Umbilical cord (tissue), 1 donor: ENCODE measurements at regions not wholly inside any gene's neighbourhood (a gene's known extent, or its start where the extent isn't known, plus 50 kb on each side); places are given as distances from the start of the nearest gene placed in this dataset.
A peak's percentile ranks its signal among the peaks of the same experiment; 100 is the strongest.
"Not testable (repeated sequence)": the region's sequence is repeated elsewhere in the genome, so short reads cannot be mapped to it uniquely, and the experiment has no call there.

Experiments used
- DNase-seq: peaks from one replicate; pipeline ENCODE4 v3.0.0-alpha.2; 2015; ENCODE audit warnings: low spot score

DNA sequence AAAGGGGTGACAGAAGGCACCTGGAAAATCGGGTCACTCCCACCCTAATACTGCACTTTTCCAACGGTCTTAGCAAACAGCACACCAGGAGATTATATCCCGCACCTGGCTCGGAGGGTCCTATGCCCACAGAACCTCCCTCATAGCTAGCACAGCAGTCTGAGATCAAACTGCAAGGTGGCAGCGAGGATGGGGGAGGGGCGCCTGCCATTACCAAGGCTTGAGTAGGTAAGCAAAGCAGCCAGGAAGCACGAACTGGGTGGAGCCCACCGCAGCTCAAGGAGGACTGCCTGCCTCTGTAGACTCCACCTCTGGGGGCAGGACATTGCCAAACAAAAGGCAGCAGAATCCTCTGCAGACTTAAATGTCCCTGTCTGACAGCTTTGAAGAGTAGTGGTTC, 101.8 kb downstream of the TBX20 start:
- not testable (repeated sequence) for DNase-seq

DNA sequence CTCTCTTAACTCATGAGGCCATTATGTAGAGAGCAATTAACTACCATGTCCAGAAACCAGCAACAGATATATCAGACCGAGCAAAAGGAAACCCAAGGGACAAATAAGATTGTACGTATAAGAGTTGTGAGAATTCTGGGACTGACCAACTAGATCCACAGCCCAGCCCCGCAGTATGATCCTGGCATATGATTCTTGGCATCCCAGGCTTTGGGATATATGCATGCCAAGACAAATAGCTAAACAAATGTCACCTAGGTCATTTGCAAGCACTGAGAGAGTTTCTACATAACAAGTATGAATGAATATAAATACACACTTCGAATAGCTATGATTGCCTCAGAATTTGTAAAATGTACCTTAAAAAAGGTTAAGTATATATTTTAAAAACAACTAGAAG, 105.9 kb downstream of the TBX20 start:
- not testable (repeated sequence) for DNase-seq

DNA sequence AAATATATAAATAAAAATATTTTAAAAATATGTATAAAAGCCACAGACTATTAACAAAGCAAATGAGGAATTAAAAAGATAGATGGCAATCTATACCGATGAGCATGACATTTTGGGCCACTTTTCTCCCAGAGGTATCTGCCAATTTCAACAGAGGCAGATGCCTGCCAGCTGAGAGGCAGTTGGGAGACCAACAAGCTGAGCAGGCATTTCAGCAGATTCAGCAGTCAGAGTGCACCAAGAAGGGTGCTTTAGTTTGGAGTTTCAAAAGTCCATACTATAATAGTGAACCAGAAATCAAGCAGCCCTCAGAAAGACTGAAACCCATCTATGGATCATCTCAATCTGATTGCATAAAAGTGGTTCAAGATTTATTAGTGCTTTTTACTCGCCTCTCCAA, 104.8 kb upstream of the DPY19L1 start:
- DNase-seq = not testable (repeated sequence)

DNA sequence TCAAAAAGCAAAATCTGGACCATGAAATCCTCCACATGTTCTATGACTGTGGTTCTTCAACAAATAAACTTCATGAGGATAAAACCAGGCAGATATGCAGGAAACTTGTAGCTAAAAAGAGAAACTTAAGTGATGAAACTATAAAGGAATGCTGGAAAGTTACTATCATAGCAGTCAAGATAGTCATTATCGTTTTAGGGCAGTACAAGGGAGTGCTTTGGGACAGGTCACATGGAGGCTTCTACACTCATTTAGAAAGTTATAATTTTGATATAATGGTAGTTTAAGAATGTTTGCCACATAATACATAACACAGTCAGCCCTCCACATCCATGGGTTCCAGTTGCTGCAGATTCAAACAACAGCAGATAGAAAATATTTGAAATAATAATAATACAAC, 102.0 kb upstream of the DPY19L1 start:
- peak; percentile 18 for DNase-seq

DNA sequence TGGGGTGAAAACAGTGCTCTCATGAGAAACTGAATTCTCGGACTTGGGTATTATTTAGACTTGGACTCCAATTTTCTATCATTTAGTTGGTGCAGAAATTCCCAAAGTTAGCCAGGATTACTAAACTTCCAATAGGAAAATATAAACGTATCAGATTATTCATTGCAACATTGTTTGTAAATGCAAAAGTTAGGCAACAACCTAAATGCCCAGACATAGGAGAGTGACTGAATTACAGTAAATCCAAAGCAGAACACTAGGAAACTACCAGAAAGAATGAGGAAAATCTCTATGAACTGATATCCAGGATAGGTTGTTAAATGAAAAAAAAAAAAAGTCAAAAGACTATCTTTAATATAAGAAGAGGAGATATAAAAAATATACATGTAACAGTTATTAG, 96.2 kb upstream of the DPY19L1 start:
- DNase-seq = not testable (repeated sequence)

DNA sequence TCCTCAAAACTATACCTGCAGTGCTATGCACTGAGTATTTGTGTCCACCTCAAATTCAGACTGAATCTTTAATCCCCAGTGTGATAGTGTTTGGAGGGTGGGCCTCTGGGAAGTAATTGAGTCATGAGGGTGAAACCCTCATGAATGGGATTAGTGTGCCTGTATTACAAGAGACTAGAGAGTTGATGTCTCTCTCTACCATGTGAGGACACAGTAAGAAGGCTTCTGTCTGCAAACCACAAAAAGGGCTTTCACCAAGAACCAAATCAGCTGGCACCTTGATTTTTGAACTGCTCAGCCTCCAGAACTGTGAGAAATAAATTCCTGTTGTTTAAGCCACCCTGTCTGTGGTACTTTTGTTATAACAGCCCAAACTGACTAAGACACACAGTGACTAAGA, 95.7 kb upstream of the DPY19L1 start:
- not testable (repeated sequence) for DNase-seq

DNA sequence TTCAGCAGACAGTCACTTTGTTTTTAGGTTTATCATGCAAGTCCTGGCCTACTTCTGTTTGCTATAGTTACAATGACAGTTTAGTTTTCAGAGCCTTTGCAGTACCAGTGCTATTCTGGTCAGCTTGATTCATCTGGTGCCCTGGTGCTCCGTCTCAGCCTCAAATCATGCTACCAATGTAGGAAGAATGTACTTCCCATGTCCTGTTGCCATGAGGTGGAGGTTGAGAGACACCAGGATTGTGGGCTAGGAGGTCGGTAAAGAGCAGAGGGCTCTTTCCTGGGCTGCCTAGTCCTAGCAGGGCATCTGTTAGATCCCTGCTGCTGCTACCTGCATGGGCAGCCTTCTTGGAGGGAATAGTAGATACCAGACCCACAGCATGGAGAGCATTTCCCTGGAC, 91.4 kb upstream of the DPY19L1 start:
- not testable (repeated sequence) for DNase-seq

DNA sequence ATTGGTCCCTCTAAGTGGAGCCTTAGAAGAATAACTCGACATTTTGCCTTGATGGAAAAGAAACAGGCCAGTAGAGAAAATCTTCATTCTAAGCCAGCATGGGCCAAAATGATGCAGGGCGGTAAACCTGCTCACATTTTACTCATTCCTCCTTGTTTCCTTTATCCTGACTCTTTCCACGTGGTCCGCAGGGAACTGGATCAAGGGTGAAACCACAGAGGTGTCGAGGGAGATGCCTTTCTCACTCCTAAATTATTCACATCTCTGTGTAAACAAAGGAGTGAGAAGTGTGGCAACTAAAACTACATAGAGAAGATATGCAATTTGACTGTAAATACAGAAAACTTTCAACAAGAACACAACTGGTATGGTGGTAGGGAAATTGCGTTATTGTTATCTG, 81.2 kb upstream of the DPY19L1 start:
- DNase-seq = not testable (repeated sequence)

DNA sequence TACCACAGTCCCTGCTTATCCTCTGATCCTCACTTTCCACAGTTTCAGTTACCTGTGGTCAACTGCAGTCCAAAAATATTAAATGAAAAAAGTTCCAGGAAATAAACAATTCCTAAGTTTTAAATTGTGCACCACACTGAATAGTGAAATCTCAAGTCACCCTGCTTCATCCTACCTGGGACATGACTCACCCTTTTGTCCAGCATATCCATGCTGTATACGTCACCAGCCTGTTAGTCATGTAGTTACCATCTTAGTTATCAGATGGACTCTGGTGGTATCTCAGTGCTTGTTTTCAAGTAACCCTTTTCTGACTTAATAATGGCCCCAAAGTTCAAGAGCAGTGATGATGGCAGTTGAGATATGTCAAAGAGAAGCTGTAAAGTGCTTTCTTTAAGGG, 69.4 kb upstream of the DPY19L1 start:
- DNase-seq = not testable (repeated sequence)

DNA sequence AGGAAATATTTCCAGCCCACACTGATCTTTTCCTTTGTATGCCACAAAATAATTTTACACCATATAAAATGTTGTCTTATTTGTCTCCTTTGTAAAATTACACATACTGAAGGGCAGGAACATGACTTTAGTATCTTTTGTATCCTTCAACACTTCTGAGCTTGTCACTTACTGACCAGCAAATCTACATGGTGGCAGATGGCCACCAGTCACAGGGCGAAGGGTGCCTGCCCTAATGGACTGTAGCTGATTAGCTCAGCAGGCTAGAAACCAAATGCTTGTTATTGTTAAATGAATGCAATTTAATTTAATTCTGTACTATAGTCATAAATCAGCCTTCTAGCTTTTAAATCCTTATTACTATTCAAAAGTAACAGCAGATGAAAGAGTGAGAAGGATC, 68.2 kb upstream of the DPY19L1 start:
- not testable (repeated sequence) for DNase-seq

DNA sequence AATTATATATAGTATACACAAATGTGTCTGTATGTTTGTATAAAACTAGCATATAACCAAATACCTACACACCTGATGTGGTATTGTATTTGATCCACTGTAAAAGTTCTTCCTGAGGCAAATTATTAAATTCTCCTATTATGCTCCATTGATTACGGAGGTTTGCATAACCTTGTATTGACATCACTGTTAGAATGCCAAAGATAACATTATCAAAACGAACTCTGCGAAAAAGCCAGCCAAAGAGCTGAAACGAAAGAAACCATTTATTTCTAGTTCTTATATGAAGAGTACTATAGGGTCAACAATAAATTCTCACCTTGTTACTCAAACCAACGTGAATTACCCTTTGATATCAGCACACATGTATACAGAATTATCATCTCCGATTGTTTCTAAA, 65.6 kb upstream of the DPY19L1 start:
- not testable (repeated sequence) for DNase-seq

DNA sequence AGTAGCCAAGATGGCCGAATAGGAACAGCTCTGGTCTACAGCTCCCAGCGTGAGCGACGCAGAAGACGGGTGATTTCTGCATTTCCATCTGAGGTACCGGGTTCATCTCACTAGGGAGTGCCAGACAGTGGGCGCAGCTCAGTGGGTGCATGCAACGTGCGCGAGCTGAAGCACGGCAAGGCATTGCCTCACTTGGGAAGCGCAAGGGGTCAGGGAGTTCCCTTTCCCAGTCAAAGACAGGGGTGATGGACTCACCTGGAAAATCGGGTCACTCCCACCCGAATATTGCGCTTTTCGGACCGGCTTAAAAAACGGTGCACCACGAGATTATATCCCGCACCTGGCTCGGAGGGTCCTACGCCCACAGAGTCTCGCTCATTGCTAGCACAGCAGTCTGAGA, 55.7 kb upstream of the DPY19L1 start:
- DNase-seq = not testable (repeated sequence)
